ENCODE measurements at regions not wholly inside any gene's neighbourhood (a gene's known extent, or its start where the extent isn't known, plus 50 kb on each side); places are given as distances from the start of the nearest gene placed in this dataset.

DNA sequence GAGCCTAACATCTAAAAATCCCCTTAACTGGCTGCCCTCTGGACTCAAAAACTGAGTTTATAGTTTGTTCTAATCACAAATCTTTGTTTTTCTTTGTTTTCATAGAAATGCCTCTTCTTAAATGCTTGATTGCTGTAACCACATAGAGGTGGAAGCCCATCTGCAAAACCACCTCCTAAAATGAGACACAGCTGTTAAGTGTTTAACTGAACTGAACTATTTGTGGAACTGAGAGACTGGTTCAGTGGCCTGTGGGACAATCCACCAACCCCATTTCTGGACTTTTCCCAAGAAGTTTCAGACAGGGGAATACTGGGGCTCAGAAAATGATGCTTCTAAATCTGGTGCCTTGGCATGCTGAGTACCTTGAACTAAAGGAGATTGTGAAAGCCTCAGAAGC is 50.9 kb upstream of the TM9SF2 start:
- TF ChIP-seq MYC (IDR thresholded peaks at IDR 0.05; ENCODE audit: low read depth, low read length) (no peak), JUN (IDR thresholded peaks at IDR 0.05; ENCODE audit: borderline replicate concordance, insufficient read depth, insufficient read length, low read depth) (no peak), POLR2AphosphoS5 (IDR thresholded peaks at IDR 0.05; ENCODE audit: insufficient read depth, low read depth, low read length) (no peak), EZH2 (IDR thresholded peaks at IDR 0.05; ENCODE audit: borderline replicate concordance, low read depth, low read length, severe bottlenecking) (no peak), POLR2A (IDR thresholded peaks at IDR 0.05; ENCODE audit: low read depth, low read length) (no peak), FOS (IDR thresholded peaks at IDR 0.05; ENCODE audit: borderline replicate concordance, insufficient read depth, low read length) (no peak), GATA2 (IDR thresholded peaks at IDR 0.05; ENCODE audit: insufficient read depth, insufficient read length, low read depth, low read length) (no peak), MAX (IDR thresholded peaks at IDR 0.05; ENCODE audit: insufficient read depth, insufficient read length) (no peak)
- TF ChIP-seq, protein P1, sequence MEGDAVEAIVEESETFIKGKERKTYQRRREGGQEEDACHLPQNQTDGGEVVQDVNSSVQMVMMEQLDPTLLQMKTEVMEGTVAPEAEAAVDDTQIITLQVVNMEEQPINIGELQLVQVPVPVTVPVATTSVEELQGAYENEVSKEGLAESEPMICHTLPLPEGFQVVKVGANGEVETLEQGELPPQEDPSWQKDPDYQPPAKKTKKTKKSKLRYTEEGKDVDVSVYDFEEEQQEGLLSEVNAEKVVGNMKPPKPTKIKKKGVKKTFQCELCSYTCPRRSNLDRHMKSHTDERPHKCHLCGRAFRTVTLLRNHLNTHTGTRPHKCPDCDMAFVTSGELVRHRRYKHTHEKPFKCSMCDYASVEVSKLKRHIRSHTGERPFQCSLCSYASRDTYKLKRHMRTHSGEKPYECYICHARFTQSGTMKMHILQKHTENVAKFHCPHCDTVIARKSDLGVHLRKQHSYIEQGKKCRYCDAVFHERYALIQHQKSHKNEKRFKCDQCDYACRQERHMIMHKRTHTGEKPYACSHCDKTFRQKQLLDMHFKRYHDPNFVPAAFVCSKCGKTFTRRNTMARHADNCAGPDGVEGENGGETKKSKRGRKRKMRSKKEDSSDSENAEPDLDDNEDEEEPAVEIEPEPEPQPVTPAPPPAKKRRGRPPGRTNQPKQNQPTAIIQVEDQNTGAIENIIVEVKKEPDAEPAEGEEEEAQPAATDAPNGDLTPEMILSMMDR (IDR thresholded peaks at IDR 0.05; ENCODE audit: extremely low read depth in 1 of 2, insufficient read depth in 1 of 2, low read depth in 1 of 2, low read length in 2 of 2) = no peak
- H3K27ac ChIP-seq (ENCODE audit: insufficient read depth, low read depth, low read length) = no peak overlapping the region
- ChIA-PET POLR2A (no interaction called here), CTCF (interaction anchor here (3.4 kb wide), 1 partner anchor 181 kb away, joined by 12 read pairs; no protein-coding TSS in a partner anchor)
- dilution Hi-C loops (cut with MboI; ENCODE audit: extremely low pct_ligation_motif_present, low sequenced_read_pairs) (no loop called here), intact Hi-C loops (cut with micrococcal nuclease) (no loop called here)
- no peak overlapping the region for H3K4me3 ChIP-seq (replicated peaks in 1 of 3; ENCODE audit: insufficient read depth in 1 of 3, low read depth in 1 of 3, low read length in 3 of 3)
- no peaks in the 10 kb centered on the region for H3K36me3 ChIP-seq (ENCODE audit: control insufficient read depth in 2 of 2, extremely low read depth in 1 of 2, insufficient read depth in 2 of 2, low read length in 2 of 2)
- no peaks in the 10 kb centered on the region for H3K9me1 ChIP-seq (replicated peaks; ENCODE audit: control insufficient read depth, extremely low read depth, insufficient read depth, low read length)
- no peak overlapping the region for H2AFZ ChIP-seq (ENCODE audit: low read depth, low read length)
- no peak overlapping the region for H3K9ac ChIP-seq (replicated peaks; ENCODE audit: extremely low read depth, insufficient read depth, low read length)
- peaks cover 12 to 18% of the 10 kb centered on the region in 2 experiments for H3K27me3 ChIP-seq (ENCODE audit: control insufficient read depth in 2 of 2, insufficient read depth in 2 of 2, low read length in 2 of 2)
- no peaks in the 10 kb centered on the region for H3K4me1 ChIP-seq (ENCODE audit: control insufficient read depth, extremely low read depth, insufficient read depth, low read length)
- BruUV-seq (replicated peaks) = no TSS peak
- H4K20me1 ChIP-seq (replicated peaks; ENCODE audit: control insufficient read depth, extremely low read depth, insufficient read depth, low read length) = no peaks in the 10 kb centered on the region
- H3K79me2 ChIP-seq (ENCODE audit: control insufficient read depth, insufficient read depth, low read length) = no peaks in the 10 kb centered on the region
- FAIRE-seq = no peak
- no peak for DNase-seq (ENCODE audit: low read depth, low spot score)
- H3K4me2 ChIP-seq (ENCODE audit: insufficient read depth, low read length) = no peak overlapping the region
- H3K9me3 ChIP-seq (replicated peaks; ENCODE audit: control insufficient read depth, insufficient read depth, low read length) = no peaks in the 10 kb centered on the region
